Pulmonary artery endothelial cell (primary cell): ENCODE measurements at regions not wholly inside any gene's neighbourhood (a gene's known extent, or its start where the extent isn't known, plus 50 kb on each side); places are given as distances from the start of the nearest gene placed in this dataset.

Experiments
- DNase-seq: peaks from one replicate; pipeline ENCODE4 v3.0.0-alpha.2; 2011; ENCODE audit warnings: low read depth, low spot score

GRCh38 chr5:169450464-169450863 lies 133.1 kb upstream of the SPDL1 start:
- no peak for DNase-seq

- DNase-seq, result no peak
Measured at GRCh38 chr5:169448826-169449225, 134.7 kb upstream of the SPDL1 start.

DNA sequence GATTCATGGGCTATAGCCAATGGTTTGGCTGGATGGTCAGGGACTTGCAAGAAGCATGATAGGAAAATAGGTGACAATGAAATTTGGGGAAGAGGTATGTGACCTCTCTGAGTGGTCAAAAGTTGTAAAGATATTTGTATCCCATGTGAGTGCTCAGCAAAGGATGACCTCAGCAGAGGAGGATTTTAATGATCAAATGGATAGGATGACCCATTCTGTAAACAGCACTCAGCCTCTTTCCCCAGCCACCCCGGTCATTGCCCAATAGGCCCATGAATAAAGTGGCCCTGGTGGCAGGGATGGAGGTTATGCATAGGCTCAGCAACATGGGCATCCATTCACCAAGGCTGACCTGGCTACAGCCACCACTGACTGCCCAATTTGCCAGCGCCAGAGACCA lies 138.4 kb upstream of the SPDL1 start:
- DNase-seq, result no peak

DNA sequence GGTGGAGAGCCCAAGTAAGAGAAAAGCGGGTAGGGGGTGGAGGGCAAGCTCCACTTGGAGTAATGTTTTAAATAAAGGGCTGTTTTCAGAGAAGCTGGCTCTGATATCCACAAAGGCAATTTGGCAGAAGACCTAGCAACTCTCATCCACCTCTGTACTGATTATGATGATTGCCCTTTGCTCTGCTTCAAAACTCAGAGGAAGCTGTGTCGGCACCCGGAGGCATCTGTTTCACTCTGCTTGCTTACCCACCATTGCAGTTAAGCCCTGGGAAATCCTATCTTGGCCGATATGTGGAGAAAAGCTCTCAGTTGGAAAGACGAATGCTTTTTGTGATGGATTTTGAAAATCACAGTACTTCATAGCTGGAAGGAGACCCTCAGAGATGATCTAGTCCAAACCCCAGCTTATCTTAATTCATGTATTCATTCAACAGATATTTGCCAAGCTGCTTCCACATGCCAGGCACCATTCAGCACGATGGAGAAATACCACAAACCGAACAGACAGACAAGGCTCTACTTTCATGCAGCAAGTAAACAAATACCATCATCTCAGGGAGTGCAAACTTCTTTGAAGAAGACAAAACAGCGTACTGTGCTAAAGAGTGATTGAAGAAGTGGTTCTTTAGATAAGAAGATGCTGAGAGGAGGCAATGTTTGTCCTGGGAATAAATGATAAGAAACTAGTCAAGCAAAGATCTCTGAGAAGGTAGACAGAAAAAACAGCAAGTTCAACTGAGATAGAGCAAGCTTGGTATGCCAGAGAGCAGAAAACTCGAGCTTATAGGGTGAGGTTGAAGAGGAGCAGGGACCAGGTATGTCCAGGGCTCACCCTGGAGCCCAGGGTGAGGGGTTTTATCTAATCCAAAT lies 140.4 kb upstream of the SPDL1 start:
- no peak for DNase-seq

- DNase-seq, result no peak
Measured at GRCh38 chr5:169442403-169442874, 141.1 kb upstream of the SPDL1 start.

GRCh38 chr5:169440107-169440705 lies 139.3 kb upstream of the SLIT3 start:
- no peak for DNase-seq

- no peak for DNase-seq
Measured at GRCh38 chr5:169439362-169439761, 138.4 kb upstream of the SLIT3 start.

- DNase-seq, result no peak
Measured at GRCh38 chr5:169435506-169436229, 134.7 kb upstream of the SLIT3 start.

DNA sequence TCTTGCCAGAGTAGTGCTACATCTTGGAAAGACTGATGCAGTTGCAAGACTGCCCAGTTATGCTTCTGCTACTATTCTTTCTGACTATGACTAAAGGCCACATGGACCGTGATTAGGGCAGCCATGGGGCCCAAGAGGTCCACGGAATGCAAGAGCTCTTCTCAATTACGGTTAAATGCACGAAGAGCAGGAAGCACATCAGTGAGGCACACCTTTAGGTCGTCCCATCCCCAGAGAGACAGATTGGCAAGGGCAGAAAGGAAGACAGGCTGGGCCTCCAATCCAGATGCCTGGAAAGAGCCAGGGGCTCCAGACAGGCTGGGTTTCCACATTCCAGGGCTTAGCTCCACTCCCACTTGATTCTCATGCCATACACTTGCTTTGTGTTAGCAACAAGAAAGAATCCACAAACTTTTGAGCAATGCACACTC lies 132.3 kb upstream of the SLIT3 start:
- DNase-seq, result no peak

GRCh38 chr5:169431386-169431785 lies 130.4 kb upstream of the SLIT3 start:
- no peak for DNase-seq

DNA sequence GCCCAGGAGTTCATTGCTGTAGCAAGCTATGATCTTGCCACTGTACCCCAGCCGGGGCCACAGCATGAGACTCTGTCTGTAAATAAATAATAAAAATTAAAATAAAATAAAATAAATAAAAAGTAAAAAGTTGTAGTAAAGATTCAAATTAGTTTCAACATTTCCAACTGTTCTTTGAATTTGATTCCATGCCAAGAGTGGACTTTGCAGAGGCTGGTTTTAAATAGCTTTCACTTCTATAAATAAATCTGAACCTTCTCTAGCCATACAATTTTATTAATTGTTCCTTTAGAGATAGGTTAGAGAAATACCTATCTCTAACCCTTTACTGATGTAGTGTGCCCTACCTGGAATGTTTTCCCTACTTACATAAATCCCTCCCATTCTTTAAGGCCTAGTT lies 129.7 kb upstream of the SLIT3 start:
- DNase-seq, result no peak

DNA sequence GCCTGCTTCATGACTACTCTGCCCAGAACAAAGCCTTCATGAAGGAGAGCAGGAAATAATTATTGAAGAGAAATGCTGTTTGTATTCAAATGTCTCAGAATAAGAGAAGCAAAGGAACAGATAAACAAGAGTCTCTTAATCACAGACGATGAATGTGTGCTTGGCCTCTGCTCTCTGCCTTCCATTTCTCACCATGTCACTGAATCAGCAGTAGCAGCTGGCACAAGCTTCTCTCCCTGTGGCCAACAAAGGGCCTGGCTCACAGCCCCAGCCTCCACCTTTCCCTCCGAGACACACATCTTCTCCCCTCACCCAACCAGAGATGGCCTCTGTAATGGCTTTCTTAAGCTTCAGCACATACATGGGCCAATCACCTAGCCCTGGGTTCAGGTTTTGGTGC lies 128.1 kb upstream of the SLIT3 start:
- DNase-seq, result no peak

GRCh38 chr5:169426784-169427183 lies 125.8 kb upstream of the SLIT3 start:
- DNase-seq, result no peak

GRCh38 chr5:169424670-169425378 lies 123.9 kb upstream of the SLIT3 start:
- no peak for DNase-seq

- no peak for DNase-seq
Measured at GRCh38 chr5:169424279-169424655, 123.3 kb upstream of the SLIT3 start.

GRCh38 chr5:169423580-169424278 lies 122.8 kb upstream of the SLIT3 start:
- DNase-seq, result no peak

- DNase-seq, result no peak
Measured at GRCh38 chr5:169422087-169422486, 121.1 kb upstream of the SLIT3 start.

- no peak for DNase-seq
Measured at GRCh38 chr5:169421677-169422076, 120.7 kb upstream of the SLIT3 start.

GRCh38 chr5:169417676-169418075 lies 116.7 kb upstream of the SLIT3 start:
- no peak for DNase-seq

DNA sequence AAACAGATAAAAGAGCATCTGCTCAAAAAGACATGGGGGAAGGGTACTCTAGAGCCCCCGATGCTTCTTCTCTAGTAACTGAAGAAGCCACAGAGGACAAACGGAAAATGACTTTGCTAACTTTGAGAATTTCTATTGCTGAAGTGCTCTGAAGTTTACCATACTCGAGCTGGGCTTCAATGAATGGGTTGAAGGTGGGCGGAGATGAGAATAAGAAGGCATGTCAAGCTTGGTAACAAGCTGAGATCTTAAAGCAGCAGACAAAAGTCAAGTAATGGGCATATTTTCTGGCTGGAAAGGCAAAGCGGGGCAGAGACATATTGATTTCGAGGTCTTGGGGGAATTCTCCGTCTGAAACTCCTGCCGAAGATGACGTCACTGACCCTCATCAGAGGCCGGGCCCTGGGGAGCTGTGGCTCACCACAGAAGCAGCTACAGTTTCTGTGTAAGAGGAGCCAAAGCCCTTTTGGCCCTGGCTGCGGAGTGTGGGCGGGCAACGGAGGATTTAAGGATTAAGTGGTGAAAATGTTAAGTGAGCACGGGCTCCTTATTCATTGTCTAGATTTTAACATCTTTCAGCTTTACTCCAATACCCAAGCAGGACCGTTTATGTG lies 115.8 kb upstream of the SLIT3 start:
- no peak for DNase-seq

GRCh38 chr5:169415948-169416347 lies 115.0 kb upstream of the SLIT3 start:
- DNase-seq, result no peak
